ENCODE measurements at regions not wholly inside any gene's neighbourhood (a gene's known extent, or its start where the extent isn't known, plus 50 kb on each side); places are given as distances from the start of the nearest gene placed in this dataset.

GRCh38 chr4:155616117-155616516, 50.5 kb upstream of the GUCY1A1 start:
- TF ChIP-seq CTCF (IDR thresholded peaks at IDR 0.05; ENCODE audit: low read depth, low read length, missing control alignments): no peak
- Histone ChIP-seq H3K27ac (no peak overlapping the region), H3K27me3 (replicated peaks) (no peaks in the 10 kb centered on the region), H3K4me3 (ENCODE audit: low read depth, low read length) (no peak overlapping the region), H3K36me3 (replicated peaks) (no peaks in the 10 kb centered on the region)
- in situ Hi-C loops (cut with HindIII; ENCODE audit: low pct_ligation_motif_present, low sequenced_read_pairs): no loop called here
- DNase-seq: no peak

- H3K36me3 ChIP-seq (replicated peaks): no peaks in the 10 kb centered on the region
- DNase-seq: no peak
- H3K27me3 ChIP-seq (replicated peaks): no peaks in the 10 kb centered on the region
- H3K4me3 ChIP-seq (ENCODE audit: low read depth, low read length): no peak overlapping the region
- H3K27ac ChIP-seq: no peak overlapping the region
- in situ Hi-C loops (cut with HindIII; ENCODE audit: low pct_ligation_motif_present, low sequenced_read_pairs): no loop called here
- TF ChIP-seq CTCF (IDR thresholded peaks at IDR 0.05; ENCODE audit: low read depth, low read length, missing control alignments): no peak
Measured at GRCh38 chr4:155615081-155615887, 51.4 kb upstream of the GUCY1A1 start.

- in situ Hi-C loops (cut with HindIII; ENCODE audit: low pct_ligation_motif_present, low sequenced_read_pairs): no loop called here
- H3K27ac ChIP-seq: no peak overlapping the region
- H3K4me3 ChIP-seq (ENCODE audit: low read depth, low read length): no peak overlapping the region
- no peak for TF ChIP-seq CTCF (IDR thresholded peaks at IDR 0.05; ENCODE audit: low read depth, low read length, missing control alignments)
- DNase-seq: peak; percentile 34
- no peaks in the 10 kb centered on the region for H3K36me3 ChIP-seq (replicated peaks)
- no peaks in the 10 kb centered on the region for H3K27me3 ChIP-seq (replicated peaks)
Measured at GRCh38 chr4:155614111-155614762, 52.4 kb upstream of the GUCY1A1 start.

DNA sequence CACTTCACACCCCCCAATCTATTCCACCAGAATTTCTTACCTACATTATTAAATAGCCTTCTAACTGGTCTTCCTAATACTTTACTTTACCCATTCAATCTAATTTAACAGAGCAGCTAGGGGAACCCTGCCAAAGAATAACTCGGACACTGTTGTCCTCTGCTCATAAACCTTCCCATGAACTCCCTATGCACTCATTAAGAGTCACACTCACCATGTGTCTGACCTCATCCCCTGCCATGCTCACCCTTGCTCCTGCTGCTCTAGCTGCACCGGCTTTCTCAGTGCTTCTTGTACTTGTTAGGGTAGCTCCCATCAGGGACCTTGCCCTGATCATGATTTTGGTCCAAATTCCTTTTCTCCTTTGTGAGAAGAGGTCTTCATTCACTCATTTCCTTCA, 54.6 kb upstream of the GUCY1A1 start:
- no peaks in the 10 kb centered on the region for H3K27me3 ChIP-seq (replicated peaks)
- DNase-seq: no peak
- no peaks in the 10 kb centered on the region for H3K36me3 ChIP-seq (replicated peaks)
- H3K27ac ChIP-seq: no peak overlapping the region
- H3K4me3 ChIP-seq (ENCODE audit: low read depth, low read length): no peak overlapping the region
- TF ChIP-seq CTCF (IDR thresholded peaks at IDR 0.05; ENCODE audit: low read depth, low read length, missing control alignments): no peak
- in situ Hi-C loops (cut with HindIII; ENCODE audit: low pct_ligation_motif_present, low sequenced_read_pairs): no loop called here

DNA sequence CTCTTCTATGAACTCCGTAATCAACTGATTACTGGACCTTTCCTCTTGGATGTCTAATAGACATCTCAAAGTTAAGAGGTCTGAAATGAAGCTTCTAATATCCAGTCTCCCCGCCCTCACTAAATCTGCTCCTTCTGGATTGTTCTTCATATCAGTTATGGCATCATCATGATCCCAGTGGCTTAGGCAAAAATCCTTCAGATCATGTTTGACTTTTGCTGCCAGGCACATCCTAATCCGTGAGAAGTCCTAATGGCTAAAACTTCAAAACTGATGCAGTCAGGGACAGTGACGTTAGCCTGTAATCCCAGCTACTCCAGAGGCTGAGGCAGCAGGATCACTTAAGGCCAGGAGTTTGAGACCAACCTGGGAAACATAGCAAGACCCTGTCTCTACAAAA, 55.1 kb upstream of the GUCY1A1 start:
- Histone ChIP-seq H3K27me3 (replicated peaks) (no peaks in the 10 kb centered on the region), H3K27ac (no peak overlapping the region), H3K36me3 (replicated peaks) (no peaks in the 10 kb centered on the region), H3K4me3 (ENCODE audit: low read depth, low read length) (no peak overlapping the region)
- in situ Hi-C loops (cut with HindIII; ENCODE audit: low pct_ligation_motif_present, low sequenced_read_pairs): no loop called here
- no peak for TF ChIP-seq CTCF (IDR thresholded peaks at IDR 0.05; ENCODE audit: low read depth, low read length, missing control alignments)
- DNase-seq: no peak
